Heart left ventricle (tissue), 16 donors: ENCODE measurements at regions not wholly inside any gene's neighbourhood (a gene's known extent, or its start where the extent isn't known, plus 50 kb on each side); places are given as distances from the start of the nearest gene placed in this dataset.
"Not testable (repeated sequence)": the region's sequence is repeated elsewhere in the genome, so short reads cannot be mapped to it uniquely, and the experiment has no call there.

ENCODE experiments used
- ATAC-seq, 4 donors: fragments of 200-7000 bp; cut with Tn5 transposase; one replicate each; pipeline ENCODE4 v1.9.1; 2020 to 2022; ENCODE audit warnings: moderate library complexity in 4 of 4, mild to moderate bottlenecking in 3 of 4, moderate number of reproducible peaks in 1 of 4
- DNase-seq, 5 donors: peaks; one replicate each; pipeline ENCODE4 v3.0.0-alpha.2; 2020
- H3K27ac ChIP-seq, 12 donors: fragments of 200-600 bp; sonication (generic) in 4 of 12; one replicate each; pipeline versions ENCODE4 v1.5.0 to v1.8.0; 2016 to 2022; ENCODE audit warnings: mild to moderate bottlenecking in 2 of 12
- H3K27me3 ChIP-seq, 9 donors: fragments of 200-600 bp; sonication (generic) in 2 of 9; one replicate each; pipeline versions ENCODE4 v1.5.1 to v1.8.0; 2016 to 2022; ENCODE audit warnings: mild to moderate bottlenecking in 3 of 9
- H3K36me3 ChIP-seq, 9 donors: fragments of 200-600 bp; sonication (generic) in 2 of 9; one replicate each; pipeline versions ENCODE4 v1.5.0 to v1.8.0; 2018 to 2022; ENCODE audit warnings: mild to moderate bottlenecking in 2 of 9
- H3K4me1 ChIP-seq, 12 donors: fragments of 200-600 bp; sonication (generic) in 4 of 12; one replicate each; pipeline versions ENCODE4 v1.5.0 to v1.8.0; 2016 to 2022; ENCODE audit warnings: mild to moderate bottlenecking in 3 of 12
- H3K4me3 ChIP-seq, 12 donors: fragments of 200-600 bp; sonication (generic) in 4 of 12; one replicate each; pipeline versions ENCODE4 v1.5.0 to v1.8.0; 2017 to 2022; ENCODE audit warnings: mild to moderate bottlenecking in 9 of 12, moderate library complexity in 4 of 12
- H3K9me3 ChIP-seq, 12 donors: fragments of 200-600 bp; sonication (generic) in 4 of 12; one replicate each; pipeline versions ENCODE4 v1.5.0 to v1.8.0; 2016 to 2022; ENCODE audit warnings: mild to moderate bottlenecking in 1 of 12
- CTCF ChIP-seq, 12 donors: fragments of 200-600 bp; sonication (generic) in 4 of 12; IDR thresholded peaks; one replicate each; pipeline versions ENCODE4 v1.5.0 to v1.8.0; 2018 to 2022; ENCODE audit warnings: antibody characterized with exemption in 12 of 12, mild to moderate bottlenecking in 5 of 12
- POLR2A ChIP-seq, 2 donors: fragments of 450-650 bp; IDR thresholded peaks; one replicate each; pipeline ENCODE4 v1.6.1; 2017; ENCODE audit warnings: antibody characterized with exemption in 2 of 2, mild to moderate bottlenecking in 2 of 2, moderate library complexity in 2 of 2
- WGBS, 4 donors: extraction: QIAGEN DNeasy Blood & Tissue Kit in 2 of 4; methylation state at CpG; one replicate each; pipeline versions ENCODE4 v1.1.5 to v1.1.7; 2013 to 2018; 5-methylcytosine and 5-hydroxymethylcytosine counted together
- intact Hi-C, 10 donors: fragments of 100-400 bp; cut with DNase I; formaldehyde crosslinking; loops; one replicate each; pipeline versions ENCODE4 v1.11.1 to v1.14.2; 2022
- donor health status: ischemic (EF 13 %, LVEDD 7.1; RV severe dilation, severe dysfunction).
- donor health status: healthy with polysubstance abuse.
- donor health status: DM: no; HTN: yes; CAD: no.
- donor health status: DM: no; HTN: no; CAD: no.
- donor health status: ischemic (EF 25% LVEDD 6.9; RV normal size, moderate dysfunction).
- donor health status: ischemic (EF 25% LVEDD 5.7; RV mildly dilated, moderate dysfunction).
- donor health status: healthy.
- donor health status: DM: yes; HTN: yes; CAD: no.
- donor health status: ischemic (EF 35%, LVEDD 5.7; RV mildly dilated, moderate dysfunction).
- donor health status: nonischemic (EF 11% LVEDD 7.7; RV severe dilation, severe dysfunction).
- donor health status: DM: yes; HTN: yes; CAD: no.
- donor health status: PGD.
- donor health status: ischemic (EF 29% LVEDD 5.4; RV normal size, mild dysfunction).
- donor health status: nonischemic (EF 23%, LVEDD 6.1; RV moderate dilation, normal function).

DNA sequence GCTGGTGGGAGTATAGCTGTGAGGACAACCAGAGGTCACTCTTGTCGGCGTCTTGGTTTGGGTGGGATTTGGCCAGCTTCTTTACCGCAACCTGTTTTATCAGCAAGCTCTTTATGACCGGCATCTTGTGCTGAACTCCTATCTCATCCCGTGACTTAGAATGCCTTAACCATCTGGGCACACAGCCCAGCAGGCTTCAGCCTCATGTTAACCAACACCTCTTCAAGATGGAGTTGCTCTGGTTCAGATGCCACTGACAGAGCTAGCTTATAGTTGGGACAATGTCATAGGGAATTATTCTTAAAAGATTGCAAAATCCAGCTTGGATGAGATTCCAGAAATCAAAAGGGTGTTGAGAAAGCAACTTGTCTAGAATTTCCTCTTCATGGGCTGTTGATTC is 377.1 kb upstream of the AMELY start:
- TF ChIP-seq CTCF (IDR thresholded peaks at IDR 0.05) (no peak), POLR2A (IDR thresholded peaks at IDR 0.05) (no peak)
- Histone ChIP-seq H3K4me1 (peaks cover 0 to 31% (median 0%) of the 10 kb centered on the region in 12 donors), H3K36me3 (peaks cover 0 to 16% (median 0%) of the 10 kb centered on the region in 9 donors), H3K27me3 (no peaks in the 10 kb centered on the region), H3K4me3 (no peak overlapping the region), H3K27ac (peak overlapping the region in 5 of 12 donors; percentile 18 to 62 (median 39)), H3K9me3 (no peaks in the 10 kb centered on the region)
- peak in 2 of 5 donors; percentile 16 to 61 for DNase-seq
- intact Hi-C loops = no loop called here
- peak in 1 of 4 donors; percentile 69 for ATAC-seq
- WGBS, 4 donors = 44 to 50% methylated on average over 5 of the region's 5 CpGs; no CpG with 5 or more reads in 2 of the 4 donors

DNA sequence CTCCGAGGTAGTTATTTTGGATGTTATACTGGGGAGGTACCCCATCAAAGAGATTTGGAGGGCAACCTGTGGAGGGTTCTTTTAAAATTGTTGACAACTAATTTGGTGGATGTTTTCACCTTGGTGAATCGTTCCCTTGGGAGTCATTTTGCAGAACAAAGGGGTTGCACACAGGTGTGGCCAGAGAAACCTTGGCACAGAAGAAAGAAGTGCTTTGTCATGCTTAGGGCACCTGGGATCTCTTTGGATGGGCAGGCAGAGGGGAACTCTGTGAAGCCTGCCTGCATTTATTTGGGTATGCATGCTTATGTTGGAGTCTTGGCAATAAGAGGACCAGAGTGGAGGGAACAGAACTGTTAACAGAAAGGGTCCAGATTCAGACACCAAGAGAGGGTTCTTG is 376.4 kb upstream of the AMELY start:
- ATAC-seq, intact Hi-C loops, H3K27me3 ChIP-seq, DNase-seq, H3K9me3 ChIP-seq, H3K4me3 ChIP-seq: not testable (repeated sequence)
- Histone ChIP-seq H3K4me1 (peaks cover 0 to 35% (median 0%) of the 10 kb centered on the region in 12 donors), H3K27ac (peak overlapping the region in 3 of 12 donors; percentile 39 to 62 (median 44)), H3K36me3 (peaks cover 0 to 16% (median 0%) of the 10 kb centered on the region in 9 donors)
- WGBS, 4 donors = 41 to 62% methylated on average over 1 of the region's 2 CpGs; no CpG with 5 or more reads in 2 of the 4 donors

GRCh38 chrY:7285388-7285787 is 373.8 kb upstream of the AMELY start:
- no peak for ATAC-seq
- 68 to 74% methylated on average over 2 of the region's 2 CpGs; no CpG with 5 or more reads in 2 of the 4 donors for WGBS, 4 donors

DNA sequence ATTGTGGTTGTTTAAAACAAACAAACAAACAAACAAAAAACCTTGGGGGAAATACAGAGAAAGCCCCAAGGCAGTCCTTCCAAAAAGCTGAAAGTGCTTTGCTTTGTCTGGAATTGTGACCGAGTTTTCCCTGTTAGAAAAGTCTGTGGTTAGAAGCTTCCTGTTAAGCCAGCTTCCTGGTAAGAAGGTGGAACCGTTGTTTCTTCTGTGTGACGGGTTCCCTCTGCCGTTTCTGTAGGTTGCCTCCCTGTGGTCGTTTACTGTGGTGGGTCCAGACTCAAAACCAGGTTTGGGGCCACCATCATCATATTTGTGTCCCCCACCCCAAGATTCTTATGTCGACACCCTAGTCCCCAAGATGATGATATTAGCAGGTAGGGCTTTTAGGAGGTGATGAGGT is 371.4 kb upstream of the AMELY start:
- Histone ChIP-seq H3K4me1 (peaks cover 0 to 27% (median 0%) of the 10 kb centered on the region in 12 donors), H3K4me3 (no peak overlapping the region), H3K27ac (peak overlapping the region in 1 of 12 donors; percentile 9), H3K9me3 (no peaks in the 10 kb centered on the region), H3K36me3 (peaks cover 0 to 13% (median 0%) of the 10 kb centered on the region in 9 donors), H3K27me3 (no peaks in the 10 kb centered on the region)
- intact Hi-C loops = no loop called here
- TF ChIP-seq POLR2A (IDR thresholded peaks at IDR 0.05) (no peak), CTCF (IDR thresholded peaks at IDR 0.05) (no peak)
- DNase-seq (no peak), ATAC-seq (no peak)
- 43 to 48% methylated on average over 6 of the region's 6 CpGs; no CpG with 5 or more reads in 2 of the 4 donors for WGBS, 4 donors

More at GRCh38 chrY:7285388-7285787, 373.8 kb upstream of the AMELY start:
- Histone ChIP-seq H3K27me3 (no peaks in the 10 kb centered on the region), H3K27ac (no peak overlapping the region), H3K4me1 (peaks cover 0 to 35% (median 0%) of the 10 kb centered on the region in 12 donors), H3K36me3 (peaks cover 0 to 13% (median 0%) of the 10 kb centered on the region in 9 donors), H3K4me3 (no peak overlapping the region), H3K9me3 (no peaks in the 10 kb centered on the region)
- TF ChIP-seq CTCF (IDR thresholded peaks at IDR 0.05) (no peak), POLR2A (IDR thresholded peaks at IDR 0.05) (no peak)
- intact Hi-C loops = no loop called here
- DNase-seq = no peak

GRCh38 chrY:7280151-7280740 is 368.7 kb upstream of the AMELY start:
- ATAC-seq = peak in 1 of 4 donors; percentile 24
- H3K9me3 ChIP-seq, H3K4me3 ChIP-seq, H3K36me3 ChIP-seq, intact Hi-C loops, DNase-seq, H3K27me3 ChIP-seq: not testable (repeated sequence)
- WGBS, 4 donors = 39 to 44% methylated on average over 8 of the region's 8 CpGs; no CpG with 5 or more reads in 2 of the 4 donors
- peak overlapping the region in 3 of 12 donors; percentile 46 to 64 (median 62) for H3K27ac ChIP-seq
- H3K4me1 ChIP-seq = peaks cover 0 to 39% (median 0%) of the 10 kb centered on the region in 12 donors
